IMR-90 (cell line): ENCODE measurements at regions not wholly inside any gene's neighbourhood (a gene's known extent, or its start where the extent isn't known, plus 50 kb on each side); places are given as distances from the start of the nearest gene placed in this dataset.

Experiments
- ATAC-seq: fragments of 200-7000 bp; cut with Tn5 transposase; 2 replicates; pipeline ENCODE4 v1.9.1; 2020; ENCODE audit warnings: low read depth, mild to moderate bottlenecking, moderate library complexity
- BruUV-seq: library from RNA; stranded (reverse); fragments of 400-500 nt; replicated peaks from 2 replicates; lab custom pipeline; 2021; lab: Mats Ljungman, UMichigan
- CTCF ChIA-PET: fragments of 300-600 bp; formaldehyde crosslinking; extraction: SDS; loops from one replicate; lab custom pipeline; 2021; ENCODE audit warnings: antibody characterized with exemption; lab: Yijun Ruan, JAX
- POLR2A ChIA-PET: fragments of 300-600 bp; sonication (Branson Sonifier 250); formaldehyde crosslinking; loops from one replicate; lab custom pipeline; 2022; ENCODE audit warnings: antibody characterized with exemption; ENCODE audit not compliant: unreplicated experiment; lab: Charles Lee
- DNase-seq: peaks from one replicate; pipeline ENCODE4 v3.0.0; 2013
- H2AFZ ChIP-seq: replicated peaks from 2 replicates; pipeline ENCODE3; 2013; ENCODE audit warnings: low read length, mild to moderate bottlenecking; ENCODE audit not compliant: poor library complexity
- H2AK5ac ChIP-seq: 2 replicates; pipeline ENCODE4 v1.6.1; 2013; ENCODE audit warnings: low read depth, low read length, inconsistent platforms
- H2AK9ac ChIP-seq: replicated peaks from 2 replicates; pipeline ENCODE3; 2013; ENCODE audit warnings: mild to moderate bottlenecking, low read depth, low read length, moderate library complexity; ENCODE audit not compliant: poor library complexity
- H2BK120ac ChIP-seq: 2 replicates; pipeline ENCODE4 v1.6.1; 2013; ENCODE audit warnings: low read depth, low read length, inconsistent platforms
- H2BK15ac ChIP-seq: 3 replicates; pipeline ENCODE4 v1.6.1; 2013; ENCODE audit warnings: low read depth, low read length, inconsistent platforms
- H2BK20ac ChIP-seq: 2 replicates; pipeline ENCODE4 v1.6.1; 2013; ENCODE audit warnings: low read depth, mild to moderate bottlenecking, inconsistent platforms, low read length, moderate library complexity
- H2BK5ac ChIP-seq: 2 replicates; pipeline ENCODE4 v1.6.1; 2013; ENCODE audit warnings: mild to moderate bottlenecking, low read depth, low read length, inconsistent platforms; ENCODE audit not compliant: poor library complexity, severe bottlenecking
- H3K14ac ChIP-seq: replicated peaks from 2 replicates; pipeline ENCODE4 v1.6.1; 2013; ENCODE audit warnings: low read depth, low read length, inconsistent platforms
- H3K18ac ChIP-seq: 2 replicates; pipeline ENCODE4 v1.6.1; 2013; ENCODE audit warnings: low read depth, low read length, control low read depth
- H3K23ac ChIP-seq: 2 replicates; pipeline ENCODE4 v1.6.1; 2013; ENCODE audit warnings: low read depth, low read length, inconsistent platforms
- H3K27ac ChIP-seq: 2 replicates; pipeline ENCODE4 v1.5.1; 2013; ENCODE audit warnings: mild to moderate bottlenecking, control low read depth, low read length; ENCODE audit not compliant: insufficient read depth
- H3K27me3 ChIP-seq: 2 replicates; pipeline ENCODE4 v1.6.1; 2013; ENCODE audit warnings: low read length; ENCODE audit not compliant: control insufficient read depth, insufficient read depth
- H3K36me3 ChIP-seq: 2 replicates; pipeline ENCODE4 v1.6.1; 2013; ENCODE audit warnings: low read length, mixed read lengths; ENCODE audit not compliant: control insufficient read depth, insufficient read depth
- H3K4ac ChIP-seq: 2 replicates; pipeline ENCODE4 v1.6.1; 2013; ENCODE audit warnings: low read depth, low read length, inconsistent platforms
- H3K4me1 ChIP-seq: 2 replicates; pipeline ENCODE4 v1.6.1; 2013; ENCODE audit warnings: low read length, mixed read lengths; ENCODE audit not compliant: control insufficient read depth, insufficient read depth
- H3K4me2 ChIP-seq: 2 replicates; pipeline ENCODE4 v1.6.1; 2013; ENCODE audit warnings: low read depth, mild to moderate bottlenecking, control low read depth, low read length, moderate library complexity
- H3K4me3 ChIP-seq: 2 replicates; pipeline ENCODE4 v1.5.1; 2013; ENCODE audit warnings: low read depth, mild to moderate bottlenecking, control low read depth, low read length, moderate library complexity; ENCODE audit not compliant: insufficient read depth
- H3K56ac ChIP-seq: 2 replicates; pipeline ENCODE4 v1.6.1; 2013; ENCODE audit warnings: low read length, inconsistent platforms; ENCODE audit not compliant: insufficient read depth; ENCODE audit errors: extremely low read depth
- H3K79me1 ChIP-seq, 2 experiments: 2 replicates each; pipeline ENCODE4 v1.6.1; 2013; ENCODE audit warnings: low read length in 2 of 2, inconsistent platforms in 1 of 2, low read depth in 1 of 2
- H3K9ac ChIP-seq: 2 replicates; pipeline ENCODE4 v1.6.1; 2013; ENCODE audit warnings: low read depth, low read length, control low read depth
- H3K9me1 ChIP-seq: 2 replicates; pipeline ENCODE4 v1.6.1; 2013; ENCODE audit warnings: low read length, inconsistent platforms; ENCODE audit not compliant: insufficient read depth
- H3K9me3 ChIP-seq: 2 replicates; pipeline ENCODE4 v1.6.1; 2013; ENCODE audit warnings: low read length; ENCODE audit not compliant: control insufficient read depth, insufficient read depth
- H4K20me1 ChIP-seq: 2 replicates; pipeline ENCODE4 v1.6.1; 2013; ENCODE audit warnings: low read length, inconsistent platforms; ENCODE audit not compliant: insufficient read depth
- H4K5ac ChIP-seq: 2 replicates; pipeline ENCODE4 v1.6.1; 2013; ENCODE audit warnings: mild to moderate bottlenecking, low read depth, low read length, control low read depth
- H4K8ac ChIP-seq, 2 experiments: 2 replicates each; pipeline ENCODE4 v1.6.1; 2013; ENCODE audit warnings: low read depth in 2 of 2, low read length in 2 of 2, control low read depth in 1 of 2, inconsistent platforms in 1 of 2
- H4K91ac ChIP-seq: 2 replicates; pipeline ENCODE4 v1.6.1; 2013; ENCODE audit warnings: low read depth, low read length, inconsistent platforms; ENCODE audit not compliant: insufficient read depth
- BHLHE40 ChIP-seq: fragments of 150-350 bp; IDR thresholded peaks from 2 replicates; pipeline ENCODE4 v1.6.1; 2016; ENCODE audit warnings: mild to moderate bottlenecking, low read depth, low read length
- CEBPB ChIP-seq: IDR thresholded peaks from 2 replicates; pipeline ENCODE4 v1.6.1; 2012; ENCODE audit warnings: low read depth, low read length, improper control_type of control experiment
- CHD1 ChIP-seq: IDR thresholded peaks from 2 replicates; pipeline ENCODE4 v1.6.1; 2012; ENCODE audit warnings: low read depth, low read length, improper control_type of control experiment
- FOS ChIP-seq: fragments of 150-350 bp; IDR thresholded peaks from 2 replicates; pipeline ENCODE4 v1.6.1; 2016; ENCODE audit warnings: low read depth, low read length
- MAFK ChIP-seq: IDR thresholded peaks from 2 replicates; pipeline ENCODE4 v1.6.1; 2012; ENCODE audit warnings: low read depth, low read length, improper control_type of control experiment
- MAZ ChIP-seq: IDR thresholded peaks from 2 replicates; pipeline ENCODE4 v1.6.1; 2012; ENCODE audit warnings: low read depth, mild to moderate bottlenecking, low read length, improper control_type of control experiment, moderate library complexity, borderline replicate concordance
- MXI1 ChIP-seq: IDR thresholded peaks from 2 replicates; pipeline ENCODE4 v1.6.1; 2012; ENCODE audit warnings: low read depth, mild to moderate bottlenecking, low read length, moderate library complexity, borderline replicate concordance
- NFE2L2 ChIP-seq: fragments of 150-350 bp; IDR thresholded peaks from 2 replicates; pipeline ENCODE4 v1.6.1; 2016; ENCODE audit warnings: low read depth, mild to moderate bottlenecking, low read length
- POLR2A ChIP-seq: IDR thresholded peaks from 2 replicates; pipeline ENCODE4 v1.6.1; 2012; ENCODE audit warnings: mild to moderate bottlenecking, low read depth, low read length
- RAD21 ChIP-seq: IDR thresholded peaks from 2 replicates; pipeline ENCODE4 v1.6.1; 2012; ENCODE audit warnings: low read length, improper control_type of control experiment
- RCOR1 ChIP-seq: IDR thresholded peaks from 2 replicates; pipeline ENCODE4 v1.6.1; 2012; ENCODE audit warnings: mild to moderate bottlenecking, low read length, improper control_type of control experiment; ENCODE audit not compliant: insufficient replicate concordance
- RFX5 ChIP-seq: IDR thresholded peaks from 2 replicates; pipeline ENCODE4 v1.8.0; 2012; ENCODE audit warnings: low read depth, mild to moderate bottlenecking, low read length, moderate library complexity
- SMC3 ChIP-seq: fragments of 150-350 bp; IDR thresholded peaks from 2 replicates; pipeline ENCODE4 v1.6.1; 2016; ENCODE audit warnings: low read depth, mild to moderate bottlenecking, antibody characterized with exemption, low read length, moderate library complexity
- WGBS, 2 experiments: methylation state at CpG; one replicate each; pipeline versions ENCODE4 v1.1.5 to v1.1.7; 2013; ENCODE audit warnings: missing lambda C conversion rate in 2 of 2; ENCODE audit not compliant: insufficient read length in 1 of 2; ENCODE audit errors: extremely low coverage in 2 of 2; 5-methylcytosine and 5-hydroxymethylcytosine counted together
- dilution Hi-C: fragments of 300-500 bp; cut with HindIII; formaldehyde crosslinking; loops from one replicate; pipeline ENCODE4 v1.14.3; 2018; ENCODE audit warnings: low sequenced_read_pairs; ENCODE audit not compliant: unreplicated experiment
- in situ Hi-C: fragments of 300-500 bp; cut with MboI; formaldehyde crosslinking; loops from 3 replicates; pipeline ENCODE4 v1.14.3; 2019; ENCODE audit warnings: low sequenced_read_pairs, inconsistent platforms, mixed read lengths
- intact Hi-C: fragments of 100-400 bp; cut with micrococcal nuclease; formaldehyde crosslinking; loops from 2 replicates; pipeline ENCODE4 v1.10.0; 2022
- TF ChIP-seq, protein P1 (sequence below): fragments of 150-350 bp; IDR thresholded peaks from 2 replicates; pipeline ENCODE4 v1.6.1; 2017; ENCODE audit warnings: mild to moderate bottlenecking, antibody characterized with exemption, low read length, low read depth
- TF ChIP-seq, protein P2 (sequence below): fragments of 150-350 bp; IDR thresholded peaks from 2 replicates; pipeline ENCODE4 v1.6.1; 2016; ENCODE audit warnings: low read depth, mild to moderate bottlenecking, low read length, moderate library complexity, borderline replicate concordance
- TF ChIP-seq, protein P3 (sequence below): conservative IDR thresholded peaks from 2 replicates; pipeline ENCODE4 v1.5.1; 2012; ENCODE audit warnings: mild to moderate bottlenecking, low read depth, low read length, improper control_type of control experiment

DNA sequence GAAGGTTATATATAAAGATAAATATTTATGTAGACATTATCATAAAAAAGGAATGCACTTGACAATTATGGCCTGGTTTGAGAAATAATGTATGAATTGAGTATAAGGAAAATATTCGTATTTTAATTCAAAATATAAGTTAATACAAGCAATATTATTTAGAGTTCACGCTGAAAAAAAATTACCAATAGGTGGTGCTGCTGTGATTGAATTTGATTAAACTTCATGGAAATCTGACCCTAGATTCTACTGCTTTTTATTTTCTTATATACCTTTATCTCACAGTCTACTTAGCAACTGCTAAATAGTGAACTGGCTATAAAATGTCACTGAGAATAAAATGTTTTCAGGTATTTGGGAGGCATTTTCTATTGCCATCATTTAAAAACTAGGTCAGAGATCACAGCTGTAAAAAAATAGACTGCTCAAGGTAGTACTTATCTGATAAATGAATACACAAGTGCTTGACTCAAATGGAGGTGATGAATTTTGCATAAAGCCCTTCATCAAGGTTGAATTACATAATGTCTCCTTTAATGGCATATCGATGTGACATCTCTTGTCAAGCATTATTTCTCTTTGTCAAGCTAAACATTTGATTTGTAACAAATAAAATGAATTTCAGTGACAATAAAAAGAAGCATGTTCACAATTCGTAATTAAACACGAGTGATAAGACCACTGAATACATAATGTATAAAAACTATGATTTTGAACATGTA is 1638.8 kb upstream of the PCDH7 start:
- H3K4me3 ChIP-seq = no peak overlapping the region
- no peaks in the 10 kb centered on the region for H3K9me3 ChIP-seq
- no peak overlapping the region for H3K4ac ChIP-seq
- H3K27me3 ChIP-seq = no peaks in the 10 kb centered on the region
- H4K20me1 ChIP-seq = no peaks in the 10 kb centered on the region
- no peak overlapping the region for H4K8ac ChIP-seq
- H2BK15ac ChIP-seq = no peak overlapping the region
- H2BK120ac ChIP-seq = no peak overlapping the region
- H2BK5ac ChIP-seq = no peak overlapping the region
- H4K5ac ChIP-seq = no peak overlapping the region
- H3K23ac ChIP-seq = no peak overlapping the region
- no peak overlapping the region for H2AK5ac ChIP-seq
- no CpG with 5 or more reads among the region's 5 CpGs for WGBS, 2 experiments
- no peaks in the 10 kb centered on the region for H3K79me1 ChIP-seq
- no peak overlapping the region for H2AK9ac ChIP-seq
- peak; percentile 28 for DNase-seq
- no peaks in the 10 kb centered on the region for H3K4me1 ChIP-seq
- H3K18ac ChIP-seq = no peak overlapping the region
- in situ Hi-C loops = no loop called here
- no peak for TF ChIP-seq FOS
- TF ChIP-seq MAFK = no peak
- peak; percentile 53 for TF ChIP-seq RAD21
- TF ChIP-seq, protein P1, sequence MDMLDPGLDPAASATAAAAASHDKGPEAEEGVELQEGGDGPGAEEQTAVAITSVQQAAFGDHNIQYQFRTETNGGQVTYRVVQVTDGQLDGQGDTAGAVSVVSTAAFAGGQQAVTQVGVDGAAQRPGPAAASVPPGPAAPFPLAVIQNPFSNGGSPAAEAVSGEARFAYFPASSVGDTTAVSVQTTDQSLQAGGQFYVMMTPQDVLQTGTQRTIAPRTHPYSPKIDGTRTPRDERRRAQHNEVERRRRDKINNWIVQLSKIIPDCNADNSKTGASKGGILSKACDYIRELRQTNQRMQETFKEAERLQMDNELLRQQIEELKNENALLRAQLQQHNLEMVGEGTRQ = no peak
- no peak for TF ChIP-seq RFX5
- TF ChIP-seq BHLHE40 = no peak
- TF ChIP-seq, protein P2, sequence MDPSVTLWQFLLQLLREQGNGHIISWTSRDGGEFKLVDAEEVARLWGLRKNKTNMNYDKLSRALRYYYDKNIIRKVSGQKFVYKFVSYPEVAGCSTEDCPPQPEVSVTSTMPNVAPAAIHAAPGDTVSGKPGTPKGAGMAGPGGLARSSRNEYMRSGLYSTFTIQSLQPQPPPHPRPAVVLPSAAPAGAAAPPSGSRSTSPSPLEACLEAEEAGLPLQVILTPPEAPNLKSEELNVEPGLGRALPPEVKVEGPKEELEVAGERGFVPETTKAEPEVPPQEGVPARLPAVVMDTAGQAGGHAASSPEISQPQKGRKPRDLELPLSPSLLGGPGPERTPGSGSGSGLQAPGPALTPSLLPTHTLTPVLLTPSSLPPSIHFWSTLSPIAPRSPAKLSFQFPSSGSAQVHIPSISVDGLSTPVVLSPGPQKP = no peak
- no peak for TF ChIP-seq POLR2A
- TF ChIP-seq RCOR1 = no peak
- TF ChIP-seq MAZ = no peak
- TF ChIP-seq SMC3 = 0 out of 2 replicates have a peak, but pooled peaks have one; percentile 4
- no peak for TF ChIP-seq MXI1
- no peak for TF ChIP-seq CEBPB
- TF ChIP-seq NFE2L2 = no peak
- TF ChIP-seq, protein P3, sequence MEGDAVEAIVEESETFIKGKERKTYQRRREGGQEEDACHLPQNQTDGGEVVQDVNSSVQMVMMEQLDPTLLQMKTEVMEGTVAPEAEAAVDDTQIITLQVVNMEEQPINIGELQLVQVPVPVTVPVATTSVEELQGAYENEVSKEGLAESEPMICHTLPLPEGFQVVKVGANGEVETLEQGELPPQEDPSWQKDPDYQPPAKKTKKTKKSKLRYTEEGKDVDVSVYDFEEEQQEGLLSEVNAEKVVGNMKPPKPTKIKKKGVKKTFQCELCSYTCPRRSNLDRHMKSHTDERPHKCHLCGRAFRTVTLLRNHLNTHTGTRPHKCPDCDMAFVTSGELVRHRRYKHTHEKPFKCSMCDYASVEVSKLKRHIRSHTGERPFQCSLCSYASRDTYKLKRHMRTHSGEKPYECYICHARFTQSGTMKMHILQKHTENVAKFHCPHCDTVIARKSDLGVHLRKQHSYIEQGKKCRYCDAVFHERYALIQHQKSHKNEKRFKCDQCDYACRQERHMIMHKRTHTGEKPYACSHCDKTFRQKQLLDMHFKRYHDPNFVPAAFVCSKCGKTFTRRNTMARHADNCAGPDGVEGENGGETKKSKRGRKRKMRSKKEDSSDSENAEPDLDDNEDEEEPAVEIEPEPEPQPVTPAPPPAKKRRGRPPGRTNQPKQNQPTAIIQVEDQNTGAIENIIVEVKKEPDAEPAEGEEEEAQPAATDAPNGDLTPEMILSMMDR = peak; percentile 46
- TF ChIP-seq CHD1 = no peak
- dilution Hi-C loops = no loop called here
- no peak overlapping the region for H3K4me2 ChIP-seq
- no peak overlapping the region for H2BK20ac ChIP-seq
- no peak for ATAC-seq
- H3K27ac ChIP-seq = no peak overlapping the region
- no peak overlapping the region for H2AFZ ChIP-seq
- no peak overlapping the region for H3K9ac ChIP-seq
- no peaks in the 10 kb centered on the region for H3K9me1 ChIP-seq
- intact Hi-C loops = no loop called here
- no peak overlapping the region for H3K14ac ChIP-seq
- H4K91ac ChIP-seq = no peak overlapping the region
- H3K36me3 ChIP-seq = no peaks in the 10 kb centered on the region
- H3K56ac ChIP-seq = no peak overlapping the region
- ChIA-PET CTCF (interaction anchor here (0.6 kb wide), 1 partner anchor 479 kb away, joined by 3 read pairs; no protein-coding TSS in a partner anchor), POLR2A (no interaction called here)
- BruUV-seq = no TSS peak
